SK-N-SH (cell line): ENCODE measurements at regions not wholly inside any gene's neighbourhood (a gene's known extent, or its start where the extent isn't known, plus 50 kb on each side); places are given as distances from the start of the nearest gene placed in this dataset.
A peak's percentile ranks its signal among the peaks of the same experiment; 100 is the strongest.

ENCODE experiments used
- CTCF ChIA-PET: fragments of 300-600, 350-600 bp; formaldehyde crosslinking; extraction: SDS; loops from one replicate; lab custom pipeline; 2021; lab: Yijun Ruan, JAX
- POLR2A ChIA-PET: fragments of 350-600 bp; sonication (Branson Sonifier 250); formaldehyde crosslinking; extraction: SDS; loops from one replicate; lab custom pipeline; 2020; ENCODE audit warnings: antibody characterized with exemption, inconsistent platforms; lab: Yijun Ruan, JAX
- DNase-seq: peaks from one replicate; pipeline ENCODE4 v3.0.0; 2012
- H2AFZ ChIP-seq: fragments of 200-600 bp; sonication (generic); 2 replicates; pipeline ENCODE4 v1.8.1; 2016; ENCODE audit warnings: antibody characterized with exemption, mild to moderate bottlenecking, low read depth
- H3F3A ChIP-seq: fragments of 200-600 bp; sonication (generic); replicated peaks from 2 replicates; pipeline ENCODE3; 2016; ENCODE audit warnings: antibody characterized with exemption, mild to moderate bottlenecking; ENCODE audit not compliant: insufficient read depth
- H3K27ac ChIP-seq, 2 experiments: fragments of 200-500 bp in 1 of 2; fragments of 200-600 bp in 1 of 2; sonication (Bioruptor generic) in 1 of 2; sonication (generic), shearing (Covaris generic) in 1 of 2; 2 replicates each; pipeline versions ENCODE4 v1.5.1 to v1.6.1; 2014 to 2016; ENCODE audit warnings: low read depth in 2 of 2, inconsistent platforms in 1 of 2, low read length in 1 of 2, mild to moderate bottlenecking in 1 of 2, mixed read lengths in 1 of 2
- H3K27me3 ChIP-seq: fragments of 200-600 bp; sonication (generic), shearing (Covaris generic); 2 replicates; pipeline ENCODE4 v1.6.1; 2016; ENCODE audit warnings: mixed run types; ENCODE audit not compliant: insufficient read depth
- H3K36me3 ChIP-seq, 2 experiments: fragments of 200-500 bp in 1 of 2; fragments of 200-600 bp in 1 of 2; sonication (Bioruptor generic) in 1 of 2; sonication (generic) in 1 of 2; replicated peaks in 1 of 2; 2 replicates each; pipeline versions ENCODE3 to v1.5.1; 2014 to 2016; ENCODE audit warnings: low read length in 1 of 2, mild to moderate bottlenecking in 1 of 2; ENCODE audit not compliant: insufficient read depth in 2 of 2, control insufficient read depth in 1 of 2
- H3K4me1 ChIP-seq, 2 experiments: fragments of 200-500 bp in 1 of 2; fragments of 200-600 bp in 1 of 2; sonication (Bioruptor generic) in 1 of 2; sonication (generic), shearing (Covaris generic) in 1 of 2; 2 replicates each; pipeline versions ENCODE4 v1.5.1 to v1.6.1; 2014 to 2016; ENCODE audit warnings: low read depth in 1 of 2, low read length in 1 of 2, mixed run types in 1 of 2; ENCODE audit not compliant: insufficient read depth in 2 of 2, control insufficient read depth in 1 of 2
- H3K4me2 ChIP-seq: fragments of 200-600 bp; sonication (generic), shearing (Covaris generic); 2 replicates; pipeline ENCODE4 v1.6.1; 2017; ENCODE audit warnings: mixed run types
- H3K4me3 ChIP-seq, 2 experiments: fragments of 200-500 bp in 1 of 2; fragments of 200-600 bp in 1 of 2; sonication (Bioruptor generic) in 1 of 2; sonication (generic), shearing (Covaris generic) in 1 of 2; 2 replicates each; pipeline versions ENCODE4 v1.5.1 to v1.8.1; 2014 to 2016; ENCODE audit warnings: low read depth in 2 of 2, inconsistent platforms in 1 of 2, low read length in 1 of 2, mild to moderate bottlenecking in 1 of 2, mixed read lengths in 1 of 2, moderate library complexity in 1 of 2
- H3K79me2 ChIP-seq: fragments of 200-600 bp; sonication (generic); 2 replicates; pipeline ENCODE4 v1.8.1; 2017; ENCODE audit warnings: mild to moderate bottlenecking; ENCODE audit not compliant: insufficient read depth
- H3K9ac ChIP-seq: fragments of 200-600 bp; sonication (generic); 2 replicates; pipeline ENCODE4 v1.6.1; 2017; ENCODE audit warnings: mixed run types
- H3K9me2 ChIP-seq: fragments of 200-600 bp; sonication (generic); 2 replicates; pipeline ENCODE4 v1.6.1; 2017; ENCODE audit warnings: mixed run types
- H3K9me3 ChIP-seq: fragments of 200-600 bp; sonication (generic); 2 replicates; pipeline ENCODE4 v1.6.1; 2017; ENCODE audit warnings: mixed run types, mild to moderate bottlenecking, moderate library complexity
- H4K20me1 ChIP-seq: fragments of 200-600 bp; sonication (generic); 2 replicates; pipeline ENCODE4 v1.6.1; 2017; ENCODE audit warnings: mild to moderate bottlenecking, mixed run types; ENCODE audit not compliant: insufficient read depth
- ELF1 ChIP-seq: IDR thresholded peaks from 2 replicates; pipeline ENCODE4 v1.4.0; 2012
- EP300 ChIP-seq, 2 experiments: IDR thresholded peaks; 2 replicates each; pipeline versions ENCODE4 v1.4.0 to v1.6.1; 2012; ENCODE audit warnings: borderline replicate concordance in 1 of 2, low read depth in 1 of 2, low read length in 1 of 2
- FOSL2 ChIP-seq: IDR thresholded peaks from 2 replicates; pipeline ENCODE4 v1.4.0; 2012; ENCODE audit warnings: low read depth, mild to moderate bottlenecking, moderate library complexity, borderline replicate concordance
- FOXJ3 ChIP-seq: sonication (generic); formaldehyde crosslinking; IDR thresholded peaks from 2 replicates; pipeline ENCODE4 v1.5.1; 2020; ENCODE audit warnings: mild to moderate bottlenecking, missing genetic modification reagents
- GATA2 ChIP-seq: sonication (generic); formaldehyde crosslinking; IDR thresholded peaks from 2 replicates; pipeline ENCODE4 v1.5.0; 2020; ENCODE audit warnings: mild to moderate bottlenecking, missing genetic modification reagents
- NFIC ChIP-seq: IDR thresholded peaks from 2 replicates; pipeline ENCODE4 v1.4.0; 2012; ENCODE audit warnings: borderline replicate concordance
- NRF1 ChIP-seq: IDR thresholded peaks from 2 replicates; pipeline ENCODE4 v1.6.1; 2012; ENCODE audit warnings: low read depth, mild to moderate bottlenecking, low read length
- POLR2AphosphoS5 ChIP-seq: IDR thresholded peaks from 2 replicates; pipeline ENCODE4 v1.6.1; 2012; ENCODE audit warnings: low read depth, low read length
- RAD21 ChIP-seq: IDR thresholded peaks from 2 replicates; pipeline ENCODE4 v1.6.1; 2012; ENCODE audit warnings: mild to moderate bottlenecking, low read length
- RFX5 ChIP-seq: IDR thresholded peaks from 2 replicates; pipeline ENCODE4 v1.6.1; 2012; ENCODE audit warnings: mild to moderate bottlenecking, improper control_type of control experiment, low read length
- RXRA ChIP-seq: IDR thresholded peaks from 2 replicates; pipeline ENCODE4 v1.4.0; 2012; ENCODE audit warnings: low read depth, mild to moderate bottlenecking, borderline replicate concordance
- SMC3 ChIP-seq: IDR thresholded peaks from 2 replicates; pipeline ENCODE4 v1.6.1; 2012; ENCODE audit warnings: low read depth, low read length, improper control_type of control experiment
- TAF1 ChIP-seq: IDR thresholded peaks from 2 replicates; pipeline ENCODE4 v1.6.1; 2012; ENCODE audit warnings: low read depth, mild to moderate bottlenecking, low read length, moderate library complexity, borderline replicate concordance
- TCF12 ChIP-seq: IDR thresholded peaks from 2 replicates; pipeline ENCODE4 v1.4.0; 2012
- TEAD4 ChIP-seq: IDR thresholded peaks from 2 replicates; pipeline ENCODE4 v1.4.0; 2012; ENCODE audit warnings: mild to moderate bottlenecking, borderline replicate concordance; ENCODE audit not compliant: insufficient read depth
- YY1 ChIP-seq: IDR thresholded peaks from 2 replicates; pipeline ENCODE4 v1.4.0; 2012; ENCODE audit warnings: low read depth, mild to moderate bottlenecking
- WGBS: methylation state at CpG from one replicate; pipeline ENCODE4 v1.1.6; 2017; ENCODE audit warnings: low lambda C conversion rate; 5-methylcytosine and 5-hydroxymethylcytosine counted together
- TF ChIP-seq, protein P1 (sequence below): IDR thresholded peaks from 2 replicates; pipeline ENCODE4; 2012
- TF ChIP-seq, protein P2 (sequence below): IDR thresholded peaks from 2 replicates; pipeline ENCODE4 v1.6.1; 2012; ENCODE audit warnings: mild to moderate bottlenecking, low read depth, low read length, moderate library complexity
- TF ChIP-seq, protein P3 (sequence below): fragments of 150-350 bp; IDR thresholded peaks from 2 replicates; pipeline ENCODE4 v1.6.1; 2017; ENCODE audit warnings: antibody characterized with exemption, low read length, low read depth, borderline replicate concordance
- TF ChIP-seq, protein P4 (sequence below): fragments of 200-600 bp; sonication (generic); IDR thresholded peaks from 2 replicates; pipeline ENCODE4 v1.6.1; 2017; ENCODE audit warnings: antibody characterized with exemption, mild to moderate bottlenecking, moderate library complexity
- TF ChIP-seq, protein P5 (sequence below): fragments of 150-350 bp; IDR thresholded peaks from 2 replicates; pipeline ENCODE4 v1.6.1; 2016; ENCODE audit warnings: mild to moderate bottlenecking, low read depth, low read length
- TF ChIP-seq, protein P6 (sequence below): IDR thresholded peaks from 2 replicates; pipeline ENCODE4 v1.4.0; 2012; ENCODE audit warnings: low read depth
- TF ChIP-seq, protein P7 (sequence below): IDR thresholded peaks from 2 replicates; pipeline ENCODE4 v1.4.0; 2012; ENCODE audit warnings: low read depth, borderline replicate concordance

DNA sequence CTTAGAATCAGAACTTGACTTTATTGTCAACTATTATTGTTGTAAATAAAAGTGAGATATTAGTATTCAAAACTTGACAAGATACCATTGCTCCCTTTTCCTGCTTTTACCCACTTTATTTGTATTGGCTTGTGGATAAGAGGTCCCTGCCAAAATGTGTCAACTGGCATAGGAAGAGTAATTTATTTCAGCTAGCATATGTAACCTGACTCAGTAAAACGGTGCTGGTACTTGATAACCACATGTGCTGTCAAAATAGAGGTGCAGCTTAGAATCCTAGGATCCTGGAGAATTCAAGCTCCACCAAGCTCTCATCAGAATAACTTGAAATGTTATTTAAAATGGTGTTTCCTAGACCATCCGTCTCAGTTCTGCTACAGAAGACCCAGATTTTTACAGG lies 90.2 kb upstream of the TGFBR2 start:
- no peaks in the 10 kb centered on the region for H3K9me2 ChIP-seq
- ChIA-PET POLR2A (no interaction called here), CTCF (interaction anchor here (1.6 kb wide), 1 partner anchor 177 kb away, joined by 3 read pairs; no protein-coding TSS in a partner anchor)
- H3K9me3 ChIP-seq: no peaks in the 10 kb centered on the region
- peaks cover 27% of the 10 kb centered on the region for H3F3A ChIP-seq
- no peak overlapping the region for H2AFZ ChIP-seq
- no peak for DNase-seq
- no peak overlapping the region for H3K27ac ChIP-seq
- H3K79me2 ChIP-seq: no peaks in the 10 kb centered on the region
- H3K27me3 ChIP-seq: no peaks in the 10 kb centered on the region
- H3K9ac ChIP-seq: no peak overlapping the region
- no peak overlapping the region for H3K4me2 ChIP-seq
- H4K20me1 ChIP-seq: no peaks in the 10 kb centered on the region
- WGBS: 52% methylated on average over 2 of the region's 2 CpGs
- H3K4me1 ChIP-seq: peaks cover 0 to 22% of the 10 kb centered on the region in 2 experiments; a peak in 2 of 4 replicates
- H3K4me3 ChIP-seq: no peak overlapping the region
- H3K36me3 ChIP-seq: no peaks in the 10 kb centered on the region
- TF ChIP-seq, protein P1, sequence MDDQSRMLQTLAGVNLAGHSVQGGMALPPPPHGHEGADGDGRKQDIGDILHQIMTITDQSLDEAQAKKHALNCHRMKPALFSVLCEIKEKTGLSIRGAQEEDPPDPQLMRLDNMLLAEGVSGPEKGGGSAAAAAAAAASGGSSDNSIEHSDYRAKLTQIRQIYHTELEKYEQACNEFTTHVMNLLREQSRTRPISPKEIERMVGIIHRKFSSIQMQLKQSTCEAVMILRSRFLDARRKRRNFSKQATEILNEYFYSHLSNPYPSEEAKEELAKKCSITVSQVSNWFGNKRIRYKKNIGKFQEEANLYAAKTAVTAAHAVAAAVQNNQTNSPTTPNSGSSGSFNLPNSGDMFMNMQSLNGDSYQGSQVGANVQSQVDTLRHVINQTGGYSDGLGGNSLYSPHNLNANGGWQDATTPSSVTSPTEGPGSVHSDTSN: peak; percentile 97
- TF ChIP-seq, protein P2, sequence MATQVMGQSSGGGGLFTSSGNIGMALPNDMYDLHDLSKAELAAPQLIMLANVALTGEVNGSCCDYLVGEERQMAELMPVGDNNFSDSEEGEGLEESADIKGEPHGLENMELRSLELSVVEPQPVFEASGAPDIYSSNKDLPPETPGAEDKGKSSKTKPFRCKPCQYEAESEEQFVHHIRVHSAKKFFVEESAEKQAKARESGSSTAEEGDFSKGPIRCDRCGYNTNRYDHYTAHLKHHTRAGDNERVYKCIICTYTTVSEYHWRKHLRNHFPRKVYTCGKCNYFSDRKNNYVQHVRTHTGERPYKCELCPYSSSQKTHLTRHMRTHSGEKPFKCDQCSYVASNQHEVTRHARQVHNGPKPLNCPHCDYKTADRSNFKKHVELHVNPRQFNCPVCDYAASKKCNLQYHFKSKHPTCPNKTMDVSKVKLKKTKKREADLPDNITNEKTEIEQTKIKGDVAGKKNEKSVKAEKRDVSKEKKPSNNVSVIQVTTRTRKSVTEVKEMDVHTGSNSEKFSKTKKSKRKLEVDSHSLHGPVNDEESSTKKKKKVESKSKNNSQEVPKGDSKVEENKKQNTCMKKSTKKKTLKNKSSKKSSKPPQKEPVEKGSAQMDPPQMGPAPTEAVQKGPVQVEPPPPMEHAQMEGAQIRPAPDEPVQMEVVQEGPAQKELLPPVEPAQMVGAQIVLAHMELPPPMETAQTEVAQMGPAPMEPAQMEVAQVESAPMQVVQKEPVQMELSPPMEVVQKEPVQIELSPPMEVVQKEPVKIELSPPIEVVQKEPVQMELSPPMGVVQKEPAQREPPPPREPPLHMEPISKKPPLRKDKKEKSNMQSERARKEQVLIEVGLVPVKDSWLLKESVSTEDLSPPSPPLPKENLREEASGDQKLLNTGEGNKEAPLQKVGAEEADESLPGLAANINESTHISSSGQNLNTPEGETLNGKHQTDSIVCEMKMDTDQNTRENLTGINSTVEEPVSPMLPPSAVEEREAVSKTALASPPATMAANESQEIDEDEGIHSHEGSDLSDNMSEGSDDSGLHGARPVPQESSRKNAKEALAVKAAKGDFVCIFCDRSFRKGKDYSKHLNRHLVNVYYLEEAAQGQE: no peak
- TF ChIP-seq FOSL2 (0 out of 2 replicates have a peak, but pooled peaks have one; percentile 16), ELF1 (no peak), RXRA (peak; percentile 23; the same call in 1 of the 2 replicates), POLR2AphosphoS5 (peak; percentile 67; the same call in 1 of the 2 replicates), NRF1 (no peak), SMC3 (no peak), YY1 (no peak), TAF1 (no peak), TEAD4 (0 out of 2 replicates have a peak, but pooled peaks have one; percentile 42), RAD21 (no peak), TCF12 (peak; percentile 91), EP300 (IDR thresholded peaks at IDR 0.05; ENCODE audit: borderline replicate concordance in 1 of 2, low read depth in 1 of 2, low read length in 1 of 2) (peak in 1 of 2 experiments; percentile 89; a peak in 2 of 4 replicates), FOXJ3 (CRISPR knock-in tag) (no peak), GATA2 (CRISPR knock-in tag) (no peak), NFIC (peak; percentile 99), RFX5 (no peak)
- TF ChIP-seq, protein P3, sequence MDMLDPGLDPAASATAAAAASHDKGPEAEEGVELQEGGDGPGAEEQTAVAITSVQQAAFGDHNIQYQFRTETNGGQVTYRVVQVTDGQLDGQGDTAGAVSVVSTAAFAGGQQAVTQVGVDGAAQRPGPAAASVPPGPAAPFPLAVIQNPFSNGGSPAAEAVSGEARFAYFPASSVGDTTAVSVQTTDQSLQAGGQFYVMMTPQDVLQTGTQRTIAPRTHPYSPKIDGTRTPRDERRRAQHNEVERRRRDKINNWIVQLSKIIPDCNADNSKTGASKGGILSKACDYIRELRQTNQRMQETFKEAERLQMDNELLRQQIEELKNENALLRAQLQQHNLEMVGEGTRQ: no peak
- TF ChIP-seq, protein P4, sequence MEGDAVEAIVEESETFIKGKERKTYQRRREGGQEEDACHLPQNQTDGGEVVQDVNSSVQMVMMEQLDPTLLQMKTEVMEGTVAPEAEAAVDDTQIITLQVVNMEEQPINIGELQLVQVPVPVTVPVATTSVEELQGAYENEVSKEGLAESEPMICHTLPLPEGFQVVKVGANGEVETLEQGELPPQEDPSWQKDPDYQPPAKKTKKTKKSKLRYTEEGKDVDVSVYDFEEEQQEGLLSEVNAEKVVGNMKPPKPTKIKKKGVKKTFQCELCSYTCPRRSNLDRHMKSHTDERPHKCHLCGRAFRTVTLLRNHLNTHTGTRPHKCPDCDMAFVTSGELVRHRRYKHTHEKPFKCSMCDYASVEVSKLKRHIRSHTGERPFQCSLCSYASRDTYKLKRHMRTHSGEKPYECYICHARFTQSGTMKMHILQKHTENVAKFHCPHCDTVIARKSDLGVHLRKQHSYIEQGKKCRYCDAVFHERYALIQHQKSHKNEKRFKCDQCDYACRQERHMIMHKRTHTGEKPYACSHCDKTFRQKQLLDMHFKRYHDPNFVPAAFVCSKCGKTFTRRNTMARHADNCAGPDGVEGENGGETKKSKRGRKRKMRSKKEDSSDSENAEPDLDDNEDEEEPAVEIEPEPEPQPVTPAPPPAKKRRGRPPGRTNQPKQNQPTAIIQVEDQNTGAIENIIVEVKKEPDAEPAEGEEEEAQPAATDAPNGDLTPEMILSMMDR: no peak
- TF ChIP-seq, protein P5, sequence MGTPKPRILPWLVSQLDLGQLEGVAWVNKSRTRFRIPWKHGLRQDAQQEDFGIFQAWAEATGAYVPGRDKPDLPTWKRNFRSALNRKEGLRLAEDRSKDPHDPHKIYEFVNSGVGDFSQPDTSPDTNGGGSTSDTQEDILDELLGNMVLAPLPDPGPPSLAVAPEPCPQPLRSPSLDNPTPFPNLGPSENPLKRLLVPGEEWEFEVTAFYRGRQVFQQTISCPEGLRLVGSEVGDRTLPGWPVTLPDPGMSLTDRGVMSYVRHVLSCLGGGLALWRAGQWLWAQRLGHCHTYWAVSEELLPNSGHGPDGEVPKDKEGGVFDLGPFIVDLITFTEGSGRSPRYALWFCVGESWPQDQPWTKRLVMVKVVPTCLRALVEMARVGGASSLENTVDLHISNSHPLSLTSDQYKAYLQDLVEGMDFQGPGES: no peak
- TF ChIP-seq, protein P6, sequence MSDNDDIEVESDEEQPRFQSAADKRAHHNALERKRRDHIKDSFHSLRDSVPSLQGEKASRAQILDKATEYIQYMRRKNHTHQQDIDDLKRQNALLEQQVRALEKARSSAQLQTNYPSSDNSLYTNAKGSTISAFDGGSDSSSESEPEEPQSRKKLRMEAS: peak; percentile 62; the same call in 1 of the 2 replicates
- TF ChIP-seq, protein P7, sequence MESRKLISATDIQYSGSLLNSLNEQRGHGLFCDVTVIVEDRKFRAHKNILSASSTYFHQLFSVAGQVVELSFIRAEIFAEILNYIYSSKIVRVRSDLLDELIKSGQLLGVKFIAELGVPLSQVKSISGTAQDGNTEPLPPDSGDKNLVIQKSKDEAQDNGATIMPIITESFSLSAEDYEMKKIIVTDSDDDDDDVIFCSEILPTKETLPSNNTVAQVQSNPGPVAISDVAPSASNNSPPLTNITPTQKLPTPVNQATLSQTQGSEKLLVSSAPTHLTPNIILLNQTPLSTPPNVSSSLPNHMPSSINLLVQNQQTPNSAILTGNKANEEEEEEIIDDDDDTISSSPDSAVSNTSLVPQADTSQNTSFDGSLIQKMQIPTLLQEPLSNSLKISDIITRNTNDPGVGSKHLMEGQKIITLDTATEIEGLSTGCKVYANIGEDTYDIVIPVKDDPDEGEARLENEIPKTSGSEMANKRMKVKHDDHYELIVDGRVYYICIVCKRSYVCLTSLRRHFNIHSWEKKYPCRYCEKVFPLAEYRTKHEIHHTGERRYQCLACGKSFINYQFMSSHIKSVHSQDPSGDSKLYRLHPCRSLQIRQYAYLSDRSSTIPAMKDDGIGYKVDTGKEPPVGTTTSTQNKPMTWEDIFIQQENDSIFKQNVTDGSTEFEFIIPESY: peak; percentile 58; the same call in 1 of the 2 replicates
